Effector memory CD4-positive, alpha-beta T cell (primary cell): ENCODE measurements at regions not wholly inside any gene's neighbourhood (a gene's known extent, or its start where the extent isn't known, plus 50 kb on each side); places are given as distances from the start of the nearest gene placed in this dataset.
A peak's percentile ranks its signal among the peaks of the same experiment; 100 is the strongest.

ENCODE experiments used
- DNase-seq, 3 donors: peaks; one replicate each; pipeline ENCODE4 v3.0.0-alpha.2; 2020
- H3K27ac ChIP-seq: 2 replicates; pipeline ENCODE4 v1.7.0; 2013; ENCODE audit warnings: mild to moderate bottlenecking, low read length, moderate library complexity; ENCODE audit not compliant: insufficient read depth, poor library complexity, severe bottlenecking
- H3K27me3 ChIP-seq: replicated peaks from 2 replicates; pipeline ENCODE4 v1.7.0; 2013; ENCODE audit warnings: mild to moderate bottlenecking, low read length; ENCODE audit not compliant: insufficient read depth, control insufficient read depth, poor library complexity, severe bottlenecking
- H3K36me3 ChIP-seq: 2 replicates; pipeline ENCODE4 v1.7.0; 2013; ENCODE audit warnings: mild to moderate bottlenecking, low read length, moderate library complexity; ENCODE audit not compliant: control insufficient read depth, insufficient read depth
- H3K4me1 ChIP-seq: 2 replicates; pipeline ENCODE4 v1.7.0; 2013; ENCODE audit warnings: low read length, mild to moderate bottlenecking; ENCODE audit not compliant: control insufficient read depth, insufficient read depth, poor library complexity, severe bottlenecking
- H3K4me3 ChIP-seq: 2 replicates; pipeline ENCODE4 v1.7.0; 2013; ENCODE audit warnings: low read length, low read depth, mild to moderate bottlenecking; ENCODE audit not compliant: insufficient read depth, poor library complexity, severe bottlenecking
- H3K9me3 ChIP-seq: 2 replicates; pipeline ENCODE4 v1.7.0; 2013; ENCODE audit warnings: mild to moderate bottlenecking, low read length, moderate library complexity; ENCODE audit not compliant: control insufficient read depth

DNA sequence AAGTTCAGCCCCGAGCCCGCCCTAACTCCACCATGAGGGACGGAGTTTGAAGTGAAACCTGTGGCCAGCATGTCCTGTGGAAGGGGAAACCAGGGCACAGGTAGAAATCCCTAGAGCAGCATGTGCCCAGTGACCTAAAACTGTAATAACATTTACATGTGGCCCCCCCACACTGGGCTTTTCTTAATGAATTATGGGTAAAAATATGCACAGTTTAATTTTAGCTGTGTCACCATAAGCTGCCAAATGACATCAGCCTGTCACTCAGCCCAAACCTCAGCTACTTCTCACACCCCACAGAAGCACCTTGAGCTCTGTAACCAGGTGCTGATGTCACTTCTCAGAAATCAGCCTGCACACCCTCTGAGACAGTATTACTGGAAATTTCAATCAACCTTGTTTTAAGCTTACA, 50.0 kb upstream of the SLC19A1 start:
- Histone ChIP-seq H3K36me3 (no peaks in the 10 kb centered on the region), H3K4me1 (peaks cover 26% of the 10 kb centered on the region), H3K4me3 (no peak overlapping the region), H3K9me3 (no peaks in the 10 kb centered on the region), H3K27ac (peak overlapping the region; percentile 55), H3K27me3 (no peaks in the 10 kb centered on the region)
- peak; percentile 40 to 52 (median 51) for DNase-seq

DNA sequence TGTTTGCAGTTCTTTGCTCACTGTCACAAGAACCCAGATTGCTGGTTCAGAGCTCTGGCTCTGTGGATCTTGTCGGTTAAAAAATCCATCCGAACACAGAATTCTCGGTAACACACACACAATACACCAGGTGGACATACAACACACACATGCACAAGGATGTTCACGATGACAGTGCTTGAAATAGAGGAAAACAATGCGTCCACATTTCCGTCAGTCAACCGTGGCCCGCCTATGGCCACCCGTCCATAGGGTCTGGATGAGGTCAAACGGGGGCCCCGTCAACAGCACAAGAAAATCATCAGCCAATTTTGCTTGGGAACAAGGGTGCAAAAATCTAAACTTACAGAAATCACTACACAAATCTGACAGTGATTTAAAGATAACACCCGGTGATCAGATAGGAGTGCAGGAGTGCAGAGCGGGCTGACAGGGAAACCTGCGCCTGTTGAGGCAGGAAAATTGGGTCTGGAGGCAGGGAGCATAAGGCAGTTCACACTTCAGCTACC, 50.4 kb upstream of the SLC19A1 start:
- Histone ChIP-seq H3K9me3 (no peaks in the 10 kb centered on the region), H3K4me1 (peaks cover 26% of the 10 kb centered on the region), H3K4me3 (no peak overlapping the region), H3K27me3 (no peaks in the 10 kb centered on the region), H3K36me3 (no peaks in the 10 kb centered on the region), H3K27ac (peak overlapping the region; percentile 55)
- no peak for DNase-seq

DNA sequence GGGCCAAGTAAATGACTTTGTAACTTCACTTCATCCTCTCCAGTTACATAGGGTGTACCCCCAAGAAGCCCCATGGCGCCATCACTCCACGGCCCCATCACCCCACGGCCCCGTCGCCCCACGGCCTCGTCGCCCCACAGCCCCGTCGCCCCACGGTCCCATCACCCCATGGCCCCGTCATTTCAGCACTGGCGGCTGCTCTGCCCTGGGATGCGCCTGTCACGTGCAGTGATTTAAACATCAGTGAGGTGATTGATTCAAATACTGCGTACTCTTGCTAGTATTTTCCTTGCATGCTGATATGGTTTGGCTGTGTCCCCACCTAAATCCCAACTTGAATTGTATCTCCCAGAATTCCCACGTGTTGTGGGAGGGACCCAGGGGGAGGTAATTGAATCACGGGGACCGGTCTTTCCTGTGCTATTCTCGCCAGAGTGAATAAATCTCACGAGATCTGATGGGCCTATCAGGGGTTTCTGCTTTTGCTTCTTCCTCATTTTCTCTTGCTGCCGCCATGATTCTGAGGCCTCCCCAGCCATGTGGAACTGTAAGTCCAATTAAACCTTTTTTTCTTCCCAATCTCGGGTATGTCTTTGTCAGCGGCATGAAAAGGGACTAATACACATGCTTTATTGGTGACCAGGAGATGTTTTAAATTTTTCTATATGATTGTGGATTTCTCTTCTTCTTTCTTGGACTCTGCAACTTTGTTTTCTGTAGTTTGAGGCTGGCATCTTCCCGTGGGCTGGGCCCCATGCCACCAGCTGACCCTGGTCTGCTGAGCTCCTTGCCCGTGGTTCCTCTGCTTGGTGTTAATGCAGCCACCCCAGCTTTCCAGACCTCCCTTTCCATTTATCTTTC, 50.1 kb upstream of the PCBP3 start:
- Histone ChIP-seq H3K36me3 (no peaks in the 10 kb centered on the region), H3K9me3 (no peaks in the 10 kb centered on the region), H3K27me3 (no peaks in the 10 kb centered on the region), H3K4me3 (no peak overlapping the region), H3K27ac (no peak overlapping the region), H3K4me1 (peaks cover 26% of the 10 kb centered on the region)
- DNase-seq: no peak
